ENCODE measurements at regions not wholly inside any gene's neighbourhood (a gene's known extent, or its start where the extent isn't known, plus 50 kb on each side); places are given as distances from the start of the nearest gene placed in this dataset.

GRCh38 chr13:34031610-34032009 lies 213.7 kb downstream of the RFC3 start:
- no peaks in the 10 kb centered on the region for H3K4me1 ChIP-seq (ENCODE audit: insufficient read depth, low read length)
- H3K27me3 ChIP-seq (ENCODE audit: insufficient read depth, low read length) = no peaks in the 10 kb centered on the region
- no peaks in the 10 kb centered on the region for H3K9me3 ChIP-seq (ENCODE audit: insufficient read depth, low read depth, low read length)
- no peak overlapping the region for H3K27ac ChIP-seq (ENCODE audit: low read length)
- H3K9ac ChIP-seq (ENCODE audit: low read depth, low read length) = no peak overlapping the region
- no peaks in the 10 kb centered on the region for H3K36me3 ChIP-seq (ENCODE audit: insufficient read depth, low read depth, low read length)
- H3K4me3 ChIP-seq (ENCODE audit: low read length) = no peak overlapping the region

GRCh38 chr13:34034411-34034810 lies 216.5 kb downstream of the RFC3 start:
- no peak overlapping the region for H3K9ac ChIP-seq (ENCODE audit: low read depth, low read length)
- peaks cover 16% of the 10 kb centered on the region for H3K4me1 ChIP-seq (ENCODE audit: insufficient read depth, low read length)
- H3K27ac ChIP-seq (ENCODE audit: low read length) = no peak overlapping the region

GRCh38 chr13:34035178-34035577 lies 217.2 kb downstream of the RFC3 start:
- Histone ChIP-seq H3K9ac (ENCODE audit: low read depth, low read length) (no peak overlapping the region), H3K36me3 (ENCODE audit: insufficient read depth, low read depth, low read length) (no peaks in the 10 kb centered on the region), H3K27ac (ENCODE audit: low read length) (no peak overlapping the region), H3K27me3 (ENCODE audit: insufficient read depth, low read length) (no peaks in the 10 kb centered on the region), H3K4me3 (ENCODE audit: low read length) (no peak overlapping the region), H3K4me1 (ENCODE audit: insufficient read depth, low read length) (peaks cover 16% of the 10 kb centered on the region), H3K9me3 (ENCODE audit: insufficient read depth, low read depth, low read length) (no peaks in the 10 kb centered on the region)

More at GRCh38 chr13:34034411-34034810, 216.5 kb downstream of the RFC3 start:
- Histone ChIP-seq H3K36me3 (ENCODE audit: insufficient read depth, low read depth, low read length) (no peaks in the 10 kb centered on the region), H3K4me3 (ENCODE audit: low read length) (no peak overlapping the region), H3K9me3 (ENCODE audit: insufficient read depth, low read depth, low read length) (no peaks in the 10 kb centered on the region), H3K27me3 (ENCODE audit: insufficient read depth, low read length) (no peaks in the 10 kb centered on the region)

GRCh38 chr13:34035676-34036325 lies 217.9 kb downstream of the RFC3 start:
- Histone ChIP-seq H3K4me3 (ENCODE audit: low read length) (no peak overlapping the region), H3K9ac (ENCODE audit: low read depth, low read length) (no peak overlapping the region), H3K27me3 (ENCODE audit: insufficient read depth, low read length) (no peaks in the 10 kb centered on the region), H3K27ac (ENCODE audit: low read length) (no peak overlapping the region), H3K36me3 (ENCODE audit: insufficient read depth, low read depth, low read length) (no peaks in the 10 kb centered on the region), H3K4me1 (ENCODE audit: insufficient read depth, low read length) (peaks cover 16% of the 10 kb centered on the region), H3K9me3 (ENCODE audit: insufficient read depth, low read depth, low read length) (no peaks in the 10 kb centered on the region)

- Histone ChIP-seq H3K4me3 (ENCODE audit: low read length) (no peak overlapping the region), H3K36me3 (ENCODE audit: insufficient read depth, low read depth, low read length) (no peaks in the 10 kb centered on the region), H3K9ac (ENCODE audit: low read depth, low read length) (no peak overlapping the region), H3K27me3 (ENCODE audit: insufficient read depth, low read length) (no peaks in the 10 kb centered on the region), H3K9me3 (ENCODE audit: insufficient read depth, low read depth, low read length) (no peaks in the 10 kb centered on the region), H3K27ac (ENCODE audit: low read length) (no peak overlapping the region), H3K4me1 (ENCODE audit: insufficient read depth, low read length) (peaks cover 16% of the 10 kb centered on the region)
Observed at GRCh38 chr13:34037636-34038540, 219.9 kb downstream of the RFC3 start.

GRCh38 chr13:34038541-34039068 lies 220.7 kb downstream of the RFC3 start:
- Histone ChIP-seq H3K9ac (ENCODE audit: low read depth, low read length) (no peak overlapping the region), H3K36me3 (ENCODE audit: insufficient read depth, low read depth, low read length) (no peaks in the 10 kb centered on the region), H3K9me3 (ENCODE audit: insufficient read depth, low read depth, low read length) (no peaks in the 10 kb centered on the region), H3K27me3 (ENCODE audit: insufficient read depth, low read length) (no peaks in the 10 kb centered on the region), H3K27ac (ENCODE audit: low read length) (no peak overlapping the region), H3K4me3 (ENCODE audit: low read length) (no peak overlapping the region), H3K4me1 (ENCODE audit: insufficient read depth, low read length) (peaks cover 16% of the 10 kb centered on the region)

- no peaks in the 10 kb centered on the region for H3K36me3 ChIP-seq (ENCODE audit: insufficient read depth, low read depth, low read length)
- H3K27ac ChIP-seq (ENCODE audit: low read length) = no peak overlapping the region
- no peaks in the 10 kb centered on the region for H3K9me3 ChIP-seq (ENCODE audit: insufficient read depth, low read depth, low read length)
- H3K4me3 ChIP-seq (ENCODE audit: low read length) = no peak overlapping the region
- peaks cover 19% of the 10 kb centered on the region for H3K4me1 ChIP-seq (ENCODE audit: insufficient read depth, low read length)
- H3K9ac ChIP-seq (ENCODE audit: low read depth, low read length) = no peak overlapping the region
- no peaks in the 10 kb centered on the region for H3K27me3 ChIP-seq (ENCODE audit: insufficient read depth, low read length)
Observed at GRCh38 chr13:34039678-34040077, 221.7 kb downstream of the RFC3 start.

- Histone ChIP-seq H3K27ac (ENCODE audit: low read length) (no peak overlapping the region), H3K9ac (ENCODE audit: low read depth, low read length) (no peak overlapping the region), H3K4me3 (ENCODE audit: low read length) (no peak overlapping the region), H3K36me3 (ENCODE audit: insufficient read depth, low read depth, low read length) (no peaks in the 10 kb centered on the region), H3K27me3 (ENCODE audit: insufficient read depth, low read length) (no peaks in the 10 kb centered on the region), H3K4me1 (ENCODE audit: insufficient read depth, low read length) (peaks cover 19% of the 10 kb centered on the region), H3K9me3 (ENCODE audit: insufficient read depth, low read depth, low read length) (no peaks in the 10 kb centered on the region)
Observed at GRCh38 chr13:34040863-34041262, 222.9 kb downstream of the RFC3 start.

- H3K4me1 ChIP-seq (ENCODE audit: insufficient read depth, low read length) = peaks cover 3% of the 10 kb centered on the region; the same call in 1 of the 2 replicates
- H3K4me3 ChIP-seq (ENCODE audit: low read length) = no peak overlapping the region
- no peak overlapping the region for H3K27ac ChIP-seq (ENCODE audit: low read length)
- H3K9ac ChIP-seq (ENCODE audit: low read depth, low read length) = no peak overlapping the region
- no peaks in the 10 kb centered on the region for H3K27me3 ChIP-seq (ENCODE audit: insufficient read depth, low read length)
- H3K9me3 ChIP-seq (ENCODE audit: insufficient read depth, low read depth, low read length) = no peaks in the 10 kb centered on the region
- H3K36me3 ChIP-seq (ENCODE audit: insufficient read depth, low read depth, low read length) = no peaks in the 10 kb centered on the region
Observed at GRCh38 chr13:34044041-34044440, 226.1 kb downstream of the RFC3 start.

- Histone ChIP-seq H3K27me3 (ENCODE audit: insufficient read depth, low read length) (no peaks in the 10 kb centered on the region), H3K4me3 (ENCODE audit: low read length) (no peak overlapping the region), H3K27ac (ENCODE audit: low read length) (no peak overlapping the region), H3K36me3 (ENCODE audit: insufficient read depth, low read depth, low read length) (no peaks in the 10 kb centered on the region), H3K9ac (ENCODE audit: low read depth, low read length) (no peak overlapping the region), H3K4me1 (ENCODE audit: insufficient read depth, low read length) (peaks cover 3% of the 10 kb centered on the region; the same call in 1 of the 2 replicates), H3K9me3 (ENCODE audit: insufficient read depth, low read depth, low read length) (no peaks in the 10 kb centered on the region)
Observed at GRCh38 chr13:34044660-34045080, 226.7 kb downstream of the RFC3 start.

- Histone ChIP-seq H3K9me3 (ENCODE audit: insufficient read depth, low read depth, low read length) (no peaks in the 10 kb centered on the region), H3K4me3 (ENCODE audit: low read length) (no peak overlapping the region), H3K27me3 (ENCODE audit: insufficient read depth, low read length) (no peaks in the 10 kb centered on the region), H3K36me3 (ENCODE audit: insufficient read depth, low read depth, low read length) (no peaks in the 10 kb centered on the region), H3K9ac (ENCODE audit: low read depth, low read length) (no peak overlapping the region), H3K4me1 (ENCODE audit: insufficient read depth, low read length) (peaks cover 3% of the 10 kb centered on the region; the same call in 1 of the 2 replicates), H3K27ac (ENCODE audit: low read length) (no peak overlapping the region)
Observed at GRCh38 chr13:34046457-34046856, 228.5 kb downstream of the RFC3 start.

Data from iPS-20b (cell line).